Right lobe of liver (tissue), 4 donors: ENCODE measurements at regions not wholly inside any gene's neighbourhood (a gene's known extent, or its start where the extent isn't known, plus 50 kb on each side); places are given as distances from the start of the nearest gene placed in this dataset.

Source experiments
- CTCF ChIP-seq, 4 donors: fragments of 200-600 bp in 3 of 4; fragments of 450-650 bp in 1 of 4; IDR thresholded peaks; one replicate each; pipeline versions ENCODE4 v1.5.1 to v1.8.0; 2016 to 2022; ENCODE audit warnings: antibody characterized with exemption in 4 of 4, mild to moderate bottlenecking in 2 of 4
- POLR2A ChIP-seq: fragments of 450-650 bp; IDR thresholded peaks from one replicate; pipeline ENCODE4 v1.6.1; 2017; ENCODE audit warnings: antibody characterized with exemption, mild to moderate bottlenecking
- donor health status: DM: no; HTN: no; CAD: no.
- donor health status: DM: no; HTN: no; CAD: no.
- donor health status: DM: no; HTN: yes; CAD: no.

- TF ChIP-seq CTCF (IDR thresholded peaks at IDR 0.05), result no peak
- TF ChIP-seq POLR2A, result no peak
These were observed 501.6 kb downstream of the CAAP1 start for GRCh38 chr9:26391036-26391435.
